Natural killer cell treated with Interleukin-12 subunit alpha and Interleukin-12 subunit beta and Interleukin-15 and Interleukin-18, amount 100 ng/mL, for 72 hours (primary cell): ENCODE measurements at regions not wholly inside any gene's neighbourhood (a gene's known extent, or its start where the extent isn't known, plus 50 kb on each side); places are given as distances from the start of the nearest gene placed in this dataset.
A peak's percentile ranks its signal among the peaks of the same experiment; 100 is the strongest.
"Not testable (repeated sequence)": the region's sequence is repeated elsewhere in the genome, so short reads cannot be mapped to it uniquely, and the experiment has no call there.

Experiments used
- ATAC-seq, 2 donors: fragments of 150-1000 bp; cut with Tn5 transposase in 1 of 2; sonication (Bioruptor Pico), chemical (Tn5 transposase) in 1 of 2; 2 replicates each; pipeline ENCODE4 v1.10.0; 2021
- DNase-seq: peaks from one replicate; pipeline ENCODE4 v3.0.0; 2022; ENCODE audit warnings: low spot score
- H3K27ac Mint-ChIP-seq, 2 donors: 1 replicate in 1 of 2; 2 replicates in 1 of 2; pipeline ENCODE4 v1.8.0; 2022; ENCODE audit warnings: mixed read lengths in 2 of 2, mild to moderate bottlenecking in 1 of 2, moderate library complexity in 1 of 2
- H3K27me3 Mint-ChIP-seq, 2 donors: 1 replicate in 1 of 2; 2 replicates in 1 of 2; pipeline ENCODE4 v1.8.0; 2022; ENCODE audit warnings: mixed read lengths in 2 of 2
- H3K36me3 Mint-ChIP-seq: one replicate; pipeline ENCODE4 v1.8.0; 2022; ENCODE audit warnings: mixed read lengths
- H3K4me1 Mint-ChIP-seq, 2 donors: 1 replicate in 1 of 2; 2 replicates in 1 of 2; pipeline ENCODE4 v1.8.0; 2022; ENCODE audit warnings: low read depth in 2 of 2, mixed read lengths in 2 of 2, mild to moderate bottlenecking in 1 of 2
- H3K4me3 Mint-ChIP-seq: one replicate; pipeline ENCODE4 v1.8.0; 2022; ENCODE audit warnings: mixed read lengths
- H3K9me3 Mint-ChIP-seq: 2 replicates; pipeline ENCODE4 v1.8.0; 2022; ENCODE audit warnings: mixed read lengths

DNA sequence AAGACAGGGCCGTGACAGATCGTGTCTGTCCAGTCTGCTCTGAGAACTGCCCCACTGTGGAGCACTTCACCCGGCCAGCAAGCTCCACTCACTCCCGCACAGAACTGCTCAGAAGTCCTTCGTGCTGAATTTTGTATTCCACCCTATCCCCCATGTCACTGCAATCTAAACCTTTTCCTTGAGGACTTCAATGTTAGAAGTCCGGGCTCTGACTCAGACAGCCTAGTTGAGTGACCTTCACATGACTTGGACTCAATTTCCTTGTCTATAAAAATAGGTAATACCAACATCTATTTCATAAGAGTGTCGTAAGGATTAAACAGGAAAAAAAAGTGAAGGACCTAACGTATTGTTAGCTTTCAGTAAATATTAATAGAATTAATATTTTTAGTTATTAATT is 161.6 kb downstream of the QRSL1 start:
- ATAC-seq, result no peak

DNA sequence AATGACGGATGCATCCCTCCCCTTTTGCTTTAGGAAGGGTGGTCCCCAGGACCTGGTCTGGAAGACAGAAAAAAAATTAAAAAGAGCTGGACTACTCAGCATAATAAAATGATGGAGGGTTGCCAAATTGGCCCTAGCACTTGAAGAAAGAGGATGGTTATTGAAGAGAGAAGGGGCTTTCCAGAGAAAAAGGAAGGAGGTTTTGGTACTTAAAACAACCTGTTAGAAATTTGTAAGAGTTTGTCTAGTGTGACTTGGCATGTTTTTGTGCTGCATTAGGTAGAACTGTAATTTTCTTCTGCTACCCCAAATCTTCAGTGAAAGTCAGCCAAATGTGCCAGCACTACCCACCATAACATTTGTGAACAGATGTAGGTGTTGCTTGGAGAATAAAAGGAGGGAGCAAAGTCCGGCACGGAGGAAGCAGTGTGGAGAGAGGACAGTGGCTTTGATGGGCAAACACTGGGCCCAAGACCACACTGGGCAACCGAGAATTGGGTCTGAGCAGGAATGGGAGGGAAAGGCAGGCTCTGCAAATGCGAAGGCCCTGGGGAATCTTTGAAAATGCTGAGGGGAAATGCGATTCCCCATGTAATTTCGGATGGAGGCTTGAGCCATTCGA is 160.9 kb downstream of the QRSL1 start:
- H3K36me3 Mint-ChIP-seq, result no peaks in the 10 kb centered on the region
- H3K27ac Mint-ChIP-seq, result no peak overlapping the region
- DNase-seq (no peak), ATAC-seq (no peak)
- no peaks in the 10 kb centered on the region for H3K4me1 Mint-ChIP-seq
- H3K27me3 Mint-ChIP-seq, result peaks cover 20 to 24% of the 10 kb centered on the region in 2 donors
- no peak overlapping the region for H3K4me3 Mint-ChIP-seq
- no peaks in the 10 kb centered on the region for H3K9me3 Mint-ChIP-seq

More for the DNA sequence above, 161.6 kb downstream of the QRSL1 start:
- Mint-ChIP-seq H3K36me3 (no peaks in the 10 kb centered on the region), H3K4me3 (no peak overlapping the region), H3K4me1 (no peaks in the 10 kb centered on the region), H3K27ac (no peak overlapping the region), H3K9me3 (no peaks in the 10 kb centered on the region), H3K27me3 (peaks cover 23 to 30% of the 10 kb centered on the region in 2 donors)
- no peak for DNase-seq

- Mint-ChIP-seq H3K9me3 (no peaks in the 10 kb centered on the region), H3K36me3 (no peaks in the 10 kb centered on the region), H3K4me3 (no peak overlapping the region), H3K4me1 (no peaks in the 10 kb centered on the region), H3K27ac (no peak overlapping the region), H3K27me3 (peaks cover 20 to 24% of the 10 kb centered on the region in 2 donors)
- DNase-seq, result no peak
- no peak for ATAC-seq
Measured at GRCh38 chr6:106789428-106790148, 160.2 kb downstream of the QRSL1 start.

DNA sequence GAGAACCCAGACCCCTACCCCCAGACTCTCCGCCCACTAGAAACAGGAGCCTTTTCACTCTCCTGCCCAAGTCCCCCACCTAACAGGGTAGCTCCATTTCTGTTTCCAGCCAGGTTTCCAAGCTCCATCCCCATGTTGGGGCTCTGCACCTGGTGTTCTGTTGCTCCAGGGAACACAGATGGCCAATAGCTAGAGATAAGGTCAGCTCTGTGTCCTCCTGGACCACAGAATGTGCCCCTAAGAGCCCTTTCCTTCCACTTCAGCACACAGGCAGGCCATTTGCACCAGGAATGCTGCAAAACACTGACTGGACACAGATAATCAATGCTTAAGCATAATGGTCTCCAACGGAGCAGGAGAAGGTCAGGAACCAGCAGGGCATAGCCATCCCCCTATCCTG is 159.4 kb downstream of the QRSL1 start:
- H3K36me3 Mint-ChIP-seq, result no peaks in the 10 kb centered on the region
- ATAC-seq (no peak), DNase-seq (no peak)
- H3K27me3 Mint-ChIP-seq, result peaks cover 18 to 19% of the 10 kb centered on the region in 2 donors
- H3K27ac Mint-ChIP-seq, result no peak overlapping the region
- H3K4me3 Mint-ChIP-seq, result no peak overlapping the region
- no peaks in the 10 kb centered on the region for H3K4me1 Mint-ChIP-seq
- no peaks in the 10 kb centered on the region for H3K9me3 Mint-ChIP-seq

- H3K4me1 Mint-ChIP-seq, result no peaks in the 10 kb centered on the region
- H3K36me3 Mint-ChIP-seq, result no peaks in the 10 kb centered on the region
- peaks cover 15 to 17% of the 10 kb centered on the region in 2 donors for H3K27me3 Mint-ChIP-seq
- no peak overlapping the region for H3K27ac Mint-ChIP-seq
- no peak overlapping the region for H3K4me3 Mint-ChIP-seq
- peak in 1 of 2 donors; percentile 29 for ATAC-seq
- no peak for DNase-seq
- no peaks in the 10 kb centered on the region for H3K9me3 Mint-ChIP-seq
Measured at GRCh38 chr6:106787327-106788196, 158.2 kb downstream of the QRSL1 start.

DNA sequence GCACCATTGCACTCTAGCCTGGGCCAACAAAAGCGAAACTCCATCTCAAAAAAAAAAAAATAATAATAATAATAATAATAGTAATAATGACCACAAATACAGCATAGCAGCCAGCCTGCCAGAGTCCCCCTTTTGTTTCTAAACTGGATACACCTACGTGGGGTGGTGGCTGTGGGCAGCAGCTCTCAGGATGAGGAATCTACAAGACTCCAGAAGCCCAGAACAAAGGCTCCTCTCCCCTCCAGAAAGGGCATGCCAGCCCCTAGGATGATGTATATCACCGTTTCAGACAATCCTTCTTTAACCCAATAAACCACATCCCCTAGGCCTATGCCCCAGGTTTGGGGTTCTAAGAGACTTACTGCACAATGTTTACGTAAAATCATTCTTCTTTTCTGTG is 155.9 kb downstream of the QRSL1 start:
- Mint-ChIP-seq H3K4me1 (no peaks in the 10 kb centered on the region), H3K4me3 (no peak overlapping the region), H3K27ac (no peak overlapping the region), H3K9me3 (no peaks in the 10 kb centered on the region), H3K36me3 (no peaks in the 10 kb centered on the region), H3K27me3 (peaks cover 14 to 15% of the 10 kb centered on the region in 2 donors)
- ATAC-seq (no peak), DNase-seq (no peak)

- peaks cover 9 to 18% of the 10 kb centered on the region in 2 donors for H3K27me3 Mint-ChIP-seq
- H3K4me1 Mint-ChIP-seq, result no peaks in the 10 kb centered on the region
- H3K27ac Mint-ChIP-seq, result no peak overlapping the region
- ATAC-seq, result no peak
- H3K9me3 Mint-ChIP-seq, result no peaks in the 10 kb centered on the region
- no peaks in the 10 kb centered on the region for H3K36me3 Mint-ChIP-seq
- no peak for DNase-seq
- H3K4me3 Mint-ChIP-seq, result no peak overlapping the region
Measured at GRCh38 chr6:106783640-106784566, 154.5 kb downstream of the QRSL1 start.

GRCh38 chr6:106782536-106783285 is 153.3 kb downstream of the QRSL1 start:
- no peak overlapping the region for H3K4me3 Mint-ChIP-seq
- DNase-seq (no peak), ATAC-seq (no peak)
- no peaks in the 10 kb centered on the region for H3K36me3 Mint-ChIP-seq
- peaks cover 11 to 23% of the 10 kb centered on the region in 2 donors for H3K27me3 Mint-ChIP-seq
- H3K4me1 Mint-ChIP-seq, result no peaks in the 10 kb centered on the region
- H3K27ac Mint-ChIP-seq, result no peak overlapping the region
- no peaks in the 10 kb centered on the region for H3K9me3 Mint-ChIP-seq

DNA sequence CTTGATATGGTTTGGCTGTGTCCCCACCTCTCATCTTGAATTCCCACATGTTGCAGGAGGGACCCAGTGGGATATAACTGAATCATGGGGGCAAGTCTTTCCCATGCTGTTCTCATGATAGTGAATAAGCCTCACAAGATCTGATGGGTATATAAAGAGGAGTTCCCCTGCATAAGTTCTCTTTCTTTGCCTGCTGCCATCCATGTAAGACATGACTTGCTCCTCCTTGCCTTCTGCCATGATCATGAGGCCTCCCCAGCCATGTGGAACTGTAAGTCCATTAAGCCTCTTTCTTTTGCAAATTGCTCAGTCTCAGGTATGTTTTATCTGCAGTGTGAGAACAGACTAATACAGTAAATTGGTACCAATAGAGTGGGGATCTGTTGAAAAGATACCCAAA is 150.2 kb downstream of the QRSL1 start:
- not testable (repeated sequence) for H3K27ac Mint-ChIP-seq, ATAC-seq, H3K4me3 Mint-ChIP-seq, H3K36me3 Mint-ChIP-seq, DNase-seq, H3K9me3 Mint-ChIP-seq, H3K4me1 Mint-ChIP-seq
- peaks cover 11 to 14% of the 10 kb centered on the region in 2 donors for H3K27me3 Mint-ChIP-seq

- H3K4me1 Mint-ChIP-seq, result no peaks in the 10 kb centered on the region
- no peak overlapping the region for H3K4me3 Mint-ChIP-seq
- H3K9me3 Mint-ChIP-seq, result no peaks in the 10 kb centered on the region
- no peaks in the 10 kb centered on the region for H3K36me3 Mint-ChIP-seq
- no peak for ATAC-seq
- DNase-seq, result no peak
- no peak overlapping the region for H3K27ac Mint-ChIP-seq
- H3K27me3 Mint-ChIP-seq, result peaks cover 11 to 14% of the 10 kb centered on the region in 2 donors
Measured at GRCh38 chr6:106778943-106779342, 149.6 kb downstream of the QRSL1 start.

DNA sequence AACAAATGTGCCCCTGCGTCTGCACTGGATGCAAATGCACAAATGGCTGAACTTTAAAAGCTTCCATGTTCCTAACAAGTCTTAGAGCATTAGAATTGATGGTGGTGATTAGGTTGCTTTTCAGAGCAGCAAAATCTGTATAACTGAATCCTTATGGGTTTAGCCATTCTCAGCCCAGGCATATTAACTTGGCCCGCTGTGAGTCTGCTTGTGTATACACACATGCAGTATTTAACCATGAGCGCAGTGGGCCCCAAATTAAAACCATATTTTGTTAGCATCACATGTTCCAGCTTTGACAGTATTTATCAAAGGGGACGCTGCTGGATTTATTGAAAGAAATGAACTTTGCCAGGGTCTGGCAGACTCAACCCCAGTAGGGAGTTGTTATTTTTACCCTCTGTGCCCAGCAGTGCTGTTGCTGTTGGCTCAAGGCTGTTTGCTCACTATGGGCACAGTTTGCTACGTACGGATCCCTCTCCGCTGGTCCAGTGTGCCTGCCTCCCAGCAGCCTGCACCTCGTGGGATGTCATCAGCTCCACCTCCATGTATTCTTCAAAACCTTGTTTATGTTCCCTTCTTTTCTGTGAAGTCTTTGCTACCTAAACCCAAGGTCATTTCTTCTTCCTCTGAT is 144.7 kb downstream of the QRSL1 start:
- H3K9me3 Mint-ChIP-seq, result no peaks in the 10 kb centered on the region
- no peaks in the 10 kb centered on the region for H3K36me3 Mint-ChIP-seq
- H3K27ac Mint-ChIP-seq, result no peak overlapping the region
- no peaks in the 10 kb centered on the region for H3K4me1 Mint-ChIP-seq
- no peak for ATAC-seq
- no peak overlapping the region for H3K4me3 Mint-ChIP-seq
- H3K27me3 Mint-ChIP-seq, result peaks cover 9 to 12% of the 10 kb centered on the region in 2 donors
- no peak for DNase-seq

DNA sequence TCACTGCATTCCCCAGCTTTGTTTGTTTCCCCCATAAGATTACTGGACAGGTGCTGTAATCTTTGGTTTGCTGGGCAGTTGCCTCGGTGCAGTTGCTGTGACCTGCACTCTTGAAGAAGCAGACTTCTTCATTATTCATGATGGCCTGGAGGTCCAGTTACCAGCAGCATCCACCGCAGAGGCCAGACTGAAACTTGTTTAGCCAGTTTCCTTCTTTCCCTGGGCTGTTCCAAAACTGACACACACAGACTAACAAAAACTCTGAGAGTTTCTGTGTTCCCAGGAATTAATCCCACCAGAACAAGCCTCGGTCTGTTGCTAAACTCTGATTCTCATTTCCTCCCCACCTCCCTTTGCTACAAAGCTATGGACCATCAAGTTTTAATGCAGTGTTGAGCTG is 144.1 kb downstream of the QRSL1 start:
- ATAC-seq (no peak), DNase-seq (no peak)
- Mint-ChIP-seq H3K27ac (no peak overlapping the region), H3K4me1 (no peaks in the 10 kb centered on the region), H3K9me3 (no peaks in the 10 kb centered on the region), H3K36me3 (no peaks in the 10 kb centered on the region), H3K4me3 (no peak overlapping the region), H3K27me3 (peaks cover 6 to 7% of the 10 kb centered on the region in 2 donors)
